Activated gamma-delta T cell treated with anti-CD3 and anti-CD28 coated beads, Interleukin-2, amount 50 U/mL, for 16 hours (primary cell): ENCODE measurements at regions not wholly inside any gene's neighbourhood (a gene's known extent, or its start where the extent isn't known, plus 50 kb on each side); places are given as distances from the start of the nearest gene placed in this dataset.

Source experiments
- DNase-seq: peaks from one replicate; pipeline ENCODE4 v3.0.0-alpha.2; 2020; ENCODE audit warnings: low read depth

DNA sequence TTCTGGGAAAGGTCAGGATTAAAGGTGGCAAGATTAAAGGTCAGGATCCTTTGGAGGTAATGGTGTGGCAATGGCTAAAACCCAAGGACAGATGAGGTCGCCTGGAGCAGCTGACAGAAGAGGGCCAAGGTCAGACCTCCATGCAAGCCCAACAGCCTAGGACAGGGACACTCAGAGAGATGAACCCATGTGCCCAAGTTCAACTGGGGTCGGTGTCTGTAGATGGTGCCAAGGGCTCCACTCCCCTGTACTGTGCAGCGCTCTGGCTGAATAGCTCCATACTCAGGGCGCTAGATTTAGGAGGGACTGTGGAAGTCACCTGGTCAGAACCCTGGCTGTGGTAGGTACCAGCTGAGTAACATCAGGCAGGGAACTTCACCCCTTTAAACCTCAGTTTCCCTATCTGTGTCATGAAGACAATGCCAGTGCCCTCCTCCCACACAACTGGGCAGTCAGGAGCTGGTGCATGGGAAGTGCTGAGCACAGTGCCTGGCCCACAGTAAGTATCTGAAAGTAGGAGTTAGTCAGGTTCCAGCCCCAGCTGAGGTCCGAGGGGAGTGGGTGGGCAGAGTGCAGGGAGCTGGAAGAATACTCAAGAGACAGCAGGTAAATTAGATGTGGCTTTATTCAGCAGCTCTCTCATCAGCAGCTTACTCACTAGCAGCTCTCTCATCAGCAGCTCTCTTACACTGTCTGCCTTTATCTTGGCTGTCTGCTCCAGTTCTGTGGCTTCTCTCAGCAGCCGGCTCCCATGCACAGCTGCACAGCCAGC, 327.1 kb downstream of the GLRX3 start:
- DNase-seq: no peak

DNA sequence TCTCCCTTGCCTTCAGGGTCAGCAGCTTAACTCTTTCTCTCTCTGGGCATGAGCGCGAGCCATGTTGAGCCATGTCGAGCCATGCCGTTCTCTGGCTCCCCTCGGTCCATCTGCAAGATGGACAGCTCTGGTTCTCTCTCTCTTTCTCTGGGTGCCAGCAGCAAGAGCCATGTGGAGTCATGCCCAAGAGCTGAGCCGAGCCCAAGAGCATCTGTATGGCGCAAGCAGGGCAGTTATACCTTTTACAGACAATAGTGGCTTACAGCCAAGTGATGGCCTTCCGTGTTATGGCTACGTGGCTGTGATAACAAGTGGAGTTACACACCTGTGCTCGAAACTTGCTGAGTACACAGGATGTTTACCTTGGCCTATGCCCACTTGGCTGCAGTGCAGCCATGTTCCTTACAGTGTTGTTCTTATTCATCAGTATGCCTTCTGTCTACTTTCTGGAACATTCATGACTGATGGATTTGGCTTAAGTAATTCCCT, 327.7 kb downstream of the GLRX3 start:
- DNase-seq: no peak

DNA sequence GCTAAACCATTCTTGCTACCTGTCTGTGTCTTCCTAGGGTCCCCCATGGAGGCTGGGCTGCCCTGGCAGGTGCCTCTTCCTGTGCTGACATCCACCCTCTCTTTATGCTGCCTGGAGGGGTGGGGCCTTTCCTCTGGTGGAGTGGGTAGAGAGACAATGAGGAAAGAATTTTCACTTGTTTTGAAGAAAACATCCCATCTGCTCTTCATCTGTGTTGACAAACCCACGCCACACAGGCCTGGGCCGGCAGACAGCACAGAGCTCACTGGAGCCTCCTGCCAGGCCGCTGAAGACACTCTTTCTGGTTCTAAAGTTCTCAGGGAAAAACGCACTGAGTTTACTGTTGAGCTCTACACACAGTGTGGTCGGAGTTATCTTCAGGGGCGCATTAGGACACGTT, 328.2 kb downstream of the GLRX3 start:
- no peak for DNase-seq

DNA sequence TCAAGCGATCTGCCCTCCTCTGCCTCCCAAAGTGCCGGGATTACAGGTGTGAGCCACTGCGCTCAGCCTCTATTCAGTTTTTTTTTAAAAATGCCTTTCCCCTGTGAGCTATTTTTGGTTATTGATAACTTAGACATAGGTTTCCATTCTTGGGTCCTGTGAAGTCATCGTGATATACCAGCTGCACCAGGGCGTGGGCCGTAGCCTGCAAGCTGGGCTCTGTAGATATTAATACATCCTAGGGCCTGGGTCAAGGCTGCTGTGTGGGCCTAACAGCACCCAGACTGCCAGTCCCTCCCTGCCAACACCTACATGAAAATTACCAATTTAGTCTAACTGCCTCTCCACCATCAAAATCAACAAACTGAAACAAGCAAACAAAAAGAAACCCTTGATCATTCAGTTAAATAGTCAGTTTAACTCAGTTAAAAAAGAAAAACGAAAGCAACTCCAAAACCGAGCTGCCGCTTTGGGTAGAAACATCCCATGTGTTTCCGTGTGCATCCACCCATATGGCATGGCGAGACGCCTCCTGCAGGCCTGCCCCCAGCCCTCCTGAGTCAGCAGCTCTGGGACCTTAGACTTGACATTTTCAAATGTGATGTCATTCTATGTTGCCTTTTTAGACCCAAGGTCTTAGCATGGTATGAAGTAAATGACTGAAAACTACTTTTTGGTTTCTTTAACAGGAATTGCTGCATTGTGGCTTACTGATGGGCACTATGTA, 330.2 kb downstream of the GLRX3 start:
- DNase-seq: no peak

DNA sequence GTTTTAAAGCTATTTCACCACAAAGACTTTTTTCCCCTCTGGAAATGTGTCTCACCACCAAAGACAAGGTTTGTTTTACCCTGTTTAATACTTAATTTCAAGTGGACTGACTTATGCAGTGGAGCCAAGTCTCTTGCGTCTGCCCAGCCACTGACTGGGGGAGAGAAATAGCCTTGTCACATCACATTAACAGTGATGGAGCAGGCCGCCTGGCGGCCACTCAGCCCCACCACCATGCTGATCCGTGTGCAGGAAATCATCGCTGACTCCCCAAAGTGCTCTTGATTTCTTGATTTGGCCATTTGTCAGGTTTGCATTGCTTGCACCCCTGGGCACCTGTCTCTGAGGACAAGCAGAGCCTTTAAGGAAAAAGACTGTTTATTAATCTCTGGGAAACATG, 334.1 kb downstream of the GLRX3 start:
- no peak for DNase-seq

DNA sequence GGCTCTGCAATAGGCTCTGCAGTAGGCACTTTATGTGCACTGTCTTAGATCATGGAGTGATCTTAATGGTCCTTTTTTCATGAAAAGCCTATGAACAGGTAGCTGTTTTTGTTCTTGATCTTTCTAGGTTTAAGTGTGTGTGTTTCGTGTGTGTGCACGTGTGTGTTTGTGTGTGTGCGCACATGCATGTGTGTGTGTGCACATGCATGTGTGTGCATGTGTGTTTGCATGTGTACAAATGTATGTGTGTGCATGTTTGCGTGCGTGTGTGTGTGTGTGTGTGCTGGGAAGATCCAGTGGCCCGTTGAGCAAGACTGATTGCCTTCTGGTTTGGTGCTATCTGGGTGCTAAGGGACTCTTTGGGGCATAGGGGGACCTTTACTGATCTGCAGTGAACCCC, 334.8 kb downstream of the GLRX3 start:
- DNase-seq: no peak

DNA sequence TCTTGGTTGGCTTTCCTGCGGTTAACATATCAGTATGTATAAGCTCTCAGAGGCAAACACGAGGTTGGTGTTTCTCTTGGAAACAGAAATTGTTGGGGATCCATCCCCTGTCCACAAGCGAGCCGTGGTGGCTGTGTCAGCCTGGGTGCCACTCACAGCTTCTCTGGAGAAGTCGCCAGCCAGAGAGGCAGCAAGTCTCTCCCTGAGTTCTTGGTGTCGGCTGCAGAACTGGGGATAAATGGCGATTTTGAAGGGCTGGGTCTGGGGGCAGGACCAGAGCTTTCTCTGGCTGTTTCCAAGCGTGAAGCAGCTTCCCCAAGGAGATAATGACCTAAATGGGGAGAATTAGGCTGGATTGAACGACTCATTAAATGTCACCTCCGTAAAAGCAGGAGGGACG, 335.3 kb downstream of the GLRX3 start:
- DNase-seq: no peak

DNA sequence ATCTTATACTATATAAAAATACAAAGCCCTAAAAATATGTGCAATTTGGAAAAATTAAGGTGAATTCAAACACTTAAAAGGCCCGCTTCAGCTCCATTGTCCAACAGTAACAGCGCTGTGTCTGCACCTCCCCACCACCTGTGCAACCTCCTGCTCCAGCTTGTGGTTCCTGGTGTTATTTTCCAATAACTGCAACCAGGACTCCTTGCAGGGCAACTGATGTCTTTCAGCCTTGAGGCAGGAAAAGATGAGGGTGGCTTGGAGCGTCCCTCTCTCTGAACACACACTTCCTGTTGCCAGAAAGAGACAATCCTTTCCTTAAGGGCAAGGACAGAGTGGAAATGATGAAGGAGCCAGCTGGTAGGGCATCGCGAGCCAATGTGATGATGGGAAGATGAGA, 336.0 kb downstream of the GLRX3 start:
- no peak for DNase-seq

DNA sequence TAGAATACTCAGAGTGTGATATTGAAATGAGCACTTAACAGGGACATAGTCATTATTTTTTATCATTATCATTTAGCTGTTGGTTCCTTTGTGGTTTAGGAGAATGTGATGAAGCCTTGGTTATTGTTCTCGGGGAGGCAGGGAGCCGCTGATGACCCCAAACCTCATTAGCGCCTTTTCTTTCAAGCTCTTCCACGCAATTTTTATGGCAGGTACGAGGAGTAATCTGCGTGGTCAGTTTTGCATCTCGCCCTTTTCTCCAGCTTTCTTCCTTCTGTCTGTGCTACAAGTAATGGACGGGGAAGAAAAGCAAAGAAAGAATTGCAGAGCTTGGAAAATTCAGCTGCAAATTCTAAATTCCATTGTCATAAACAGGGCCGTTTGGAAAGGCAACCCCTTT, 338.4 kb downstream of the GLRX3 start:
- no peak for DNase-seq

DNA sequence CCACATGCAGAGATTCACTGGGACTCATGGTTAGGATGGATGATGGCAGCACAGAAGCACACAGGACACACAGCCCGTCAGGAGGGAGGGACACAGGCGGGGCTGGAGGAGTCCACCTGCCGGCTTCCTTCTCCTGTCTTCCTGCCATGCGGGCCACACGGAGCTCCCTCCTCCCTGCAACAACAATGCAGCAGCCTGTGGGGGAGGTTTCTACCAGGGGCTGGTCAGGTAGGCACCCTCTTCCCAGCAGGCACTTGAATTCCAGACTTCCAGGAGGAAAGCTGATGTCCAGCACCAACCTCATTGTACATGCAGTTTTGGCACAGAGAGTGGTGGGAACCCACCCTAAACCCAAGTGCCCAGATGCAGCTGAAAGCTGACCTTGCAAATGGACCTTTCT, 341.2 kb downstream of the GLRX3 start:
- no peak for DNase-seq

DNA sequence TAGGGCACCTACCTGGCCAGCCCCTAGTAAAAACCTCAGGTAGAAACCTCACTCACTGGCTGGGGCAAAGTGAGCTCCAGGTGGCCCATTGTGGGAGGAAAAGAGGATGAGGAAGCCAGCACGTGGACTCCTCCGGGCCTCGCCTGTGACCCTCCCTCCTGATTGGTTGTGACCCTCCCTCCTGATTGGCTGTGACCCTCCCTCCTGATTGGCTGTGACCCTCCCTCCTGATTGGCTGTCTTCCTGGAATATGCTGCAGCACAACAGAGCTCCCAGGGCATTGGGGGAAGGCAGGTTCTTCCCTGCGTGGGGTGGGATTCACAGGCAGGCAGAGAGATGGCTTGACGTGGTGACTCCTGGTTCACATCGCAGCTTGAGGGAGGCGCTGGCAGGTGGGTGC, 343.0 kb downstream of the GLRX3 start:
- DNase-seq: no peak

DNA sequence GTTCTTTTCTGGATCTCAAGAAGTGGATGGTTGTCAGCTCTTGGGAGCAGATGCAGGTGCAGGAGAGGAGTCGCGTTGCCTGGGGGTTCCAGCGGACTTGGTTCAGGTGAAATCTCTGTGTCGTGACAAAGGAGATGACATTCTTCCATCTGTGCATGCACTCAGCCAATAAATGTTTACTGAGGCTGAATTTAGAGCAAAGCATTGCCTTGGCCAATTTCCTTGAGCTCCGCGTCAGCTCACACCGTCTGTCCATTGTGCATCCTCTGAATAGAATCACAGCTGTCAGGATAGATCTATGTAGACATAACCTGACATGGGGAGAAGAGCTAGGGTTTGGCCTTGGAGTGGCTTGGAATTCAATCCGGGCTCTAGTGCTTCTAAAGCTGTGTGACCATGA, 343.7 kb downstream of the GLRX3 start:
- no peak for DNase-seq

DNA sequence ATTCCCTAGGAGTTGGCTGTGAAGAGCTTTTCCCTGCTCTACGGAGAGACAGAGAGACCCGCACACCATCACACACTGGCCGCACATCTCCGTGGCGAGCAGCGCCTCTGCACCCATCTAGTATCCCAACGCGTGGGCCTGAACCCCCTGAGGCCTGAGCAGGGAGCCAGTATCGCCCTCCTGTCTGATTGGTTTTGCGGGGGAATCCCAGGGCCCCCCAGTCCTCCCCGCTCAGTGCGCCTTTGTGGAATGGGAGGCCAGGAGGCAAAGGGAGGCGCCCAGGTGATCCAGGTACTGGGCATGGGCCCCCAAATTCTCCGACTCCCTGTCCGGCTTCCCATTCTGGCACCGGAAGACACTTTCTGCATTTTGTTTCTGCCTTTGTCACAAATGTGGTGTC, 344.3 kb downstream of the GLRX3 start:
- DNase-seq: no peak

DNA sequence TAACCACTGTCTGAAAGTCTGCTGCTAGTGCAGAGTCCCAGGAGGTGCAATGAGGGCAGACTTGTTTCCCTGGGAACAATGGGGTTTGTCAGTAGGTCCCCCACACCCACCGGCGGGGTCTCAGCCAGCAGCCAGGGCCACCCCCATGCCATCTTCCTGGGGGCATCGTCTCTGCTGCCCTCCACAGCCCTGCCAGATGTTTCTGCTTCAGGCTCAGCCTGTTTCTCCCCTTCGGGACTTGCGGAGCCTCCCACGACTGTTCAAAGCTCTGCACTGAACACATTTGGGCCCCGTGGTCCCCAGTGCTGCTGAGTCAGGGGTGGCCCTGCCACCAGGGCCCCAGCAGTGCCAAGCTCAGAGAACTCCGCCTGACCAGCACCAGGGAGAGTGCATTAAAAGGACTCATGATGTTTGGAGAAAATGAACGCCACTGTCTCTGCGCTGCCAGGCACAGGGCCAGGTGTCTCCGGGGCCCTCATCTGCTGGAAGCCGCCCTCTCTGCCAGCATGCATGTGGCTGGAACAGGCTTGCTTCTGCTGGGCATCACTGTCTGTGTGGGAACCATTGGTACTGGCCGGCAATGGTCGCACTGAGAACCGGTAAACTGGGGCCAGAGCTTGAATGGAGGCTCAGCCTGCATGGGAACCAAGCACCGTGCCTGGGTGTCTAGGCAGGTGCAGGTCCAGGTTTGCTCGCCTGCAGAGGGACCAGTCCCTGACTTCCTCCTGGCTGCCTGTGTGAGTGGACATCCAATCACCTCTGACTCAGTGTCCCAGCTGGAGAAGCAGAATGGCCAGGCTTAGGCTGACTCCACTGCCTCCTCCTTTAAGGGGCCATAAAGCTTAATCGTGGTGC, 345.1 kb downstream of the GLRX3 start:
- no peak for DNase-seq

DNA sequence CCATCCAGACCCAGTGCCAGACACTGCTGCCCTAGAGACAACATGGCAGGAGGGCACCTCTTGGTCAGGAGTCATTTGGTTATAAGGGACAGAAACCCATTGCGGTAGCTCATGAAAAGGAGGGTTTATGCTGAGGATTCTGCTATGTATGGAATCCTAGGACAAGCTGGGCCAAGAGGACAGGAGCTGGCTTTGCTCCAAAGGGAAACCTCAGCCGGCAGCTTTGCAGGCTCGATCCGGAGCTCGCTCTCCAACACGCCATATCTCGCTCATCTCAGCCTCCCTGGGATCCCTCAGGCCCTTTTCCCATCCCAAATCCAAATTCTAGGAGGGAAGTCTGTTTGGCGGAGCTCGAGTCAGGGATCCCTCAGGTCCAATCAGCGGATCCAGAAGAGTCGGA, 345.7 kb downstream of the GLRX3 start:
- DNase-seq: no peak

DNA sequence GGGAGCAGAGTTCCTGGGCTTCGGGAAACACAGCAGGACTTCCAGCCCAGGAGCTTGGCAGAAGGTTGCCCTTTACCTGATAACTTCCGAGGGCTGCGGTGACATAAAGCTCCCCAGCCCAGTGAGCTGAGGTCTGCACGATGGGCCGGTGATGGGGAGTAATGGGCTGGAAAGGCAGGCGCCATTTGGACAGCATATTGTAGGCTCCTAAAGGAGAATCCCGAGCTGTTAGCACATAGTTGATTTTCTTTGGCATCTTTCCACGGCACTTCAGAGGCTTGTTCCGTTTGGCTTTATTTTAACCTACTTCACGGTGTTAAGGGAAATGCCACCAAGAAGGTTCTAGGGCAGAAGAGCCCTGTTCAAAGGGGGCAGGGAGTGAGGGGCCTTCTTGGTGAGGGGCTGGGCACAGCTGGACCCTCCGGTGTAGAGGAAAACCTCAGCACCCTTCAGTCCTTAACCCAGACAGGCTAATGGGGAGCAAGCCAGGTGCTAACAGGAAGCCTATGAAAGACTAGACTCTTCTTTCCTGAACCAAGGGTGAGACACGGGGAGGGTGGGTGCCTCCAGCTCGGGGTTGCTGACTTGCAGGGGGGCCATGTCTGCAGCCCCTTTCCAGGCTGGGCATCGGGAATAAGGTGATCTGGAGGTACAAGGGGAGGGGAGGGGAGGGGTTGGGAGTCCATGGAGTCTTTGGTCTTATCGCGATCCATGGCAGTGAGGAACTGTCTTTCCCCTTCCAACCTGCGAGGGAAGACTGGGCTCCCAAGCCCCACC, 347.7 kb downstream of the GLRX3 start:
- DNase-seq: no peak

DNA sequence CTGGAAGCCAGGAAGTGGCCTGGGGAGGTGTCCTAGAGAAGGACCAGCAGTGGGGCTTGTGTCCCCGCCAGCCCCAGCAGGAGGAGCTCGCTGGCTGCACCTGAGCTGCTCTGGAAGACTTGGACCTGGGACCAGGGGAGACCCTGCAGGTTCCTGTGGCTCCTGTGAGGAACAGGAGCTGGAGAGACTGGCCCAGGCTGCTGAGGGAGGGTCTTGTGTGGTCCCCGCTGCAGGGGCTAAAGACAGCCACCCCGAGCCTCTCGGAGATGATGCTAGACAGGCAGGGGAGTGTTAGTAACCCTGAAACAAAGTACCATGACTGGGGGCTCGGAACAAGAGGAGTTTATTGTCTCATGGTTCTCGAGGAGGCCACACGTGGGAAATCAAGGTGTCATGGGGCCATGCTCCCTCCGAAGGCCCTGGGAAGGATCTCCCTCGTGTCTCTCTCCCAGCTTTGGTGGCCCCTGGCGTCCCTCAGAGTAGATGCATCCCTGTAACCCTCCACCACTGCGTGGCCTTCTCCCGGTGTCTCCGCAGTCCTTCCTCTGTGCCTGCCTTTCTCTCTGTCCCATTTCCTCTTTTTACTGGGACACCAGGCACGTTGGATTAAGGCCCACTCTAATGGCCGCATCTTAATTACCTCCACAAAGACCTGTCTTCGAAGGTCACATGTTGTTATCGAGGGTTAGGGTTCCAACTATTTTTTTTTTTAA, 348.4 kb downstream of the GLRX3 start:
- DNase-seq: no peak

DNA sequence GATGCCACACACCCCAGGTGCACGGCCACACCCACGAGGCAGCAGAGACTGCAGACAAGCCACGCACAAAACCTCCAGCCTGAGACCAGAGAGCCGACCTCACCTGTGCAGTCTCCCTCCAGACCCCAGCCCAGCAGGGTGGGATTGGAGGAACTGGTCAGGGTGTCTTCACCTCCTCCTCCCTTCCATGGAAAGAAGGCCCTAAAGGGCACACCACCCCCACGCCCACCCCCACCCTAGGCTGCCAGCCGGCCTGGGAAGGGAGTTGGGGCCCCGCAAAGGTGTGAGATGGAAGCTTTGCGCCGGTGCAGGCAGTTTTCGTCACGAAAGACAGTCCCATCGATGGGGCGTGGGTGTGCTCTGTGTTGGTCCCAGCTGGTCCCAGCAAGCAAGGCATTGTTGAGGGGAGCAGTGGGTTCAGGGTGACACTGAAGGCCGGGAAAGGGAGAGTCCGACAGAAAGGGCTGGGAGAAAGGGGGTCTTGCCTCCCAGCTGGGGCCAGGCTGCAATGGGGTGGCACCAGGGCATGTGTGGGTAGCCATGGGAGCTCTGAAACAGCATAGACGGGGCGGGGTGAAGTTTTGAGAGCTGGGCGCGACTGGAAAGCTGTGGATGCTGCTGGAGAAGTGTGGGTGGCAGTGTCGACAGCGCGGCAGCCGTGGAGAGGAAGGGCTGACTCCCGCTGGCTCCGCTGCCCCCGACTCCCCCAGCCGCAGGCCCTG, 349.2 kb downstream of the GLRX3 start:
- no peak for DNase-seq

DNA sequence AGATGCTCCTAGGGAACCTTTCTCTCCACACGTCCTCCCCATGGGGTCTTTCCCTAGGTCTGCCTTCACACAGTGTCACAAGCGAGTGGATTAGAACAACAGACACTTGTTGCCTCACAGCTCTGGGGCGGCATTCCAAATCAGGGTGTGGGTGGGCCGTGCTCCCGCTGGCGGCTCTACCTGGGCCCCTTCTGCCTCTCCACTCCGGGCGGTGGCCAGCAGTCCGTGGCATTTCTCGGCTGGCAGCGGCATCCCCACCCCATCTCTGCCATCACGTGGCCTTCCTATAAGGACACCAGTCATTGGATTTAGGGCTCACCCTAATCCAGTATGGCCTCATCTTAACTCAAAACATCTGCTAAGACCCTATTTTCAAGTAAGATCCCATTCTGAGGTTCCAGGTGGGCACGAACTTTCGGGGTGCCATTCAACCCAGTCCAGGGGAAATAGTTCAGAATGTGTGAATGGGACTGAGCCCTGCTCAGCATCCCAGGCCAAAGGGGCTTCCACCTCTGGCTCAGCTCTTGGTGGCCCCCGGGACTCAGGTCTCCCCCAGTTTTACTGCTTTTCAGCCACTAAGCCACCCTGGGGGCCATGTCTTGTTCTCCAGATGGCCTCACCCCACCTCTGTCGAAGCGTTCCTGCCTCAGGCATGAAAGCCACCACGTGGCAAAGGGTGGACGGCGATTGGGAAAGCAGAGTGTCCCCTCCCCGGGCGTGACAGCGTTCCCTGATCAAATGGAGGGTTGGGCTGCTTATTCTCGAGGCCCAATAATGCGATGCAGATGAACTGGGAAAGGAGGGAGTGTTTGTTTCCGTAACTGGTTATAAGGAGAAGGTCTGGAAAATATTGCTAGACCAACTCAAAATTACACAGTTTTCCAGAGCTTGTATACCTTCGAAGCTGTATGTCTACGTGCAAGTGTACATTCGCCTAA, 350.0 kb downstream of the GLRX3 start:
- no peak for DNase-seq
